HepG2 (cell line): ENCODE measurements at regions not wholly inside any gene's neighbourhood (a gene's known extent, or its start where the extent isn't known, plus 50 kb on each side); places are given as distances from the start of the nearest gene placed in this dataset.

Source experiments
- ATAC-seq: fragments of 200-7000 bp; cut with Tn5 transposase; 3 replicates; pipeline ENCODE4 v1.9.1; 2020; ENCODE audit warnings: mild to moderate bottlenecking, moderate library complexity
- BruUV-seq: library from RNA; stranded (reverse); fragments of 400-500 nt; replicated peaks from 2 replicates; lab custom pipeline; 2021; lab: Mats Ljungman, UMichigan
- CTCF ChIA-PET: fragments of 300-600 bp; formaldehyde crosslinking; extraction: SDS; loops from one replicate; lab custom pipeline; 2021; ENCODE audit warnings: low total read pairs, inconsistent platforms, low intra/inter-chr PET ratio; lab: Yijun Ruan, JAX
- POLR2A ChIA-PET: fragments of 350-600 bp; sonication (Branson Sonifier 250); formaldehyde crosslinking; loops from one replicate; lab custom pipeline; 2020; ENCODE audit warnings: antibody characterized with exemption, inconsistent platforms; lab: Yijun Ruan, JAX
- DNase-seq: peaks from one replicate; pipeline ENCODE4 v3.0.0-alpha.2; 2015; ENCODE audit warnings: low spot score
- FAIRE-seq: peaks from 3 replicates; lab custom pipeline; 2011; peaks lifted over from hg19 to GRCh38; lab: Jason Lieb, UNC
- H2AFZ ChIP-seq: one replicate; pipeline ENCODE4 v1.6.1; 2011; ENCODE audit warnings: low read length, inconsistent platforms
- H3K27ac ChIP-seq: fragments of 300-600 bp; 3 replicates; pipeline ENCODE4 v1.8.0; 2011; ENCODE audit warnings: mixed run types, mild to moderate bottlenecking, mixed read lengths, low read length, inconsistent platforms; ENCODE audit not compliant: insufficient read depth; ENCODE audit errors: extremely low read length
- H3K27me3 ChIP-seq, 2 experiments: fragments of 200-600 bp in 1 of 2; 2 replicates in 1 of 2; 3 replicates in 1 of 2; pipeline versions ENCODE4 v1.6.0 to v1.8.0; 2011; ENCODE audit warnings: low read length in 2 of 2, mild to moderate bottlenecking in 2 of 2, moderate library complexity in 2 of 2, inconsistent platforms in 1 of 2; ENCODE audit not compliant: insufficient read depth in 2 of 2, control insufficient read depth in 1 of 2
- H3K36me3 ChIP-seq, 2 experiments: fragments of 200-600 bp in 1 of 2; replicated peaks in 1 of 2; 2 replicates in 1 of 2; 3 replicates in 1 of 2; pipeline versions ENCODE4 v1.5.1 to v1.8.0; 2011; ENCODE audit warnings: low read length in 2 of 2, inconsistent platforms in 1 of 2; ENCODE audit not compliant: insufficient read depth in 2 of 2, control insufficient read depth in 1 of 2
- H3K4me1 ChIP-seq: 2 replicates; pipeline ENCODE4 v1.5.1; 2012; ENCODE audit warnings: low read length, inconsistent platforms; ENCODE audit not compliant: insufficient read depth
- H3K4me2 ChIP-seq: 2 replicates; pipeline ENCODE4 v1.6.0; 2011; ENCODE audit warnings: low read depth, low read length, inconsistent platforms
- H3K4me3 ChIP-seq, 3 experiments: fragments of 200-600 bp in 1 of 3; sonication (generic), shearing (Covaris generic) in 1 of 3; replicated peaks in 1 of 3; 2 replicates each; pipeline ENCODE4 v1.5.1; 2011 to 2016; ENCODE audit warnings: low read length in 3 of 3, inconsistent platforms in 2 of 3, low read depth in 2 of 3, mild to moderate bottlenecking in 2 of 3, control low read depth in 1 of 3, mixed read lengths in 1 of 3; ENCODE audit not compliant: insufficient read depth in 1 of 3
- H3K79me2 ChIP-seq: one replicate; pipeline ENCODE4 v1.6.1; 2011; ENCODE audit warnings: low read length, inconsistent platforms; ENCODE audit not compliant: insufficient read depth
- H3K9ac ChIP-seq: 2 replicates; pipeline ENCODE4 v1.6.0; 2011; ENCODE audit warnings: mild to moderate bottlenecking, low read depth, low read length, inconsistent platforms; ENCODE audit not compliant: insufficient read depth
- H3K9me3 ChIP-seq: 2 replicates; pipeline ENCODE4 v1.5.1; 2012; ENCODE audit warnings: mild to moderate bottlenecking, low read length
- H4K20me1 ChIP-seq: 2 replicates; pipeline ENCODE4 v1.6.0; 2011; ENCODE audit warnings: inconsistent platforms, mild to moderate bottlenecking, low read length, moderate library complexity; ENCODE audit not compliant: insufficient read depth
- ATF7-NPFF ChIP-seq: sonication (generic); formaldehyde crosslinking; IDR thresholded peaks from 2 replicates; pipeline ENCODE4 v1.8.1; 2023; ENCODE audit warnings: mild to moderate bottlenecking, low read depth, missing genetic modification reagents, moderate library complexity
- CHCHD3 ChIP-seq: sonication (generic); formaldehyde crosslinking; IDR thresholded peaks from 2 replicates; pipeline ENCODE4 v1.8.0; 2022; ENCODE audit warnings: mild to moderate bottlenecking, missing genetic modification reagents, moderate library complexity
- TAF15 ChIP-seq: fragments of 200-400 bp; formaldehyde crosslinking; IDR thresholded peaks from one replicate; pipeline ENCODE4 v1.6.1; 2018; ENCODE audit warnings: mild to moderate bottlenecking, low read depth, low read length; ENCODE audit not compliant: poor library complexity, severe bottlenecking
- ZIK1 ChIP-seq: sonication (generic); formaldehyde crosslinking; IDR thresholded peaks from 2 replicates; pipeline ENCODE4 v1.5.0; 2020; ENCODE audit warnings: mild to moderate bottlenecking, low read depth, missing genetic modification reagents, borderline replicate concordance
- ZKSCAN5 ChIP-seq: sonication (generic); formaldehyde crosslinking; IDR thresholded peaks from 2 replicates; pipeline ENCODE4 v1.5.1; 2020; ENCODE audit warnings: mild to moderate bottlenecking, missing genetic modification reagents
- ZNF343 ChIP-seq: sonication (generic); formaldehyde crosslinking; IDR thresholded peaks from 2 replicates; pipeline ENCODE4 v1.4.0; 2020; ENCODE audit warnings: mild to moderate bottlenecking, missing genetic modification reagents
- WGBS: methylation state at CpG from one replicate; pipeline ENCODE4 v1.1.6; 2017; ENCODE audit warnings: low lambda C conversion rate; 5-methylcytosine and 5-hydroxymethylcytosine counted together
- in situ Hi-C: cut with HindIII; loops from 2 replicates; pipeline ENCODE4 v1.10.0; 2017; ENCODE audit warnings: low pct_unique_long_range_greater_than_20kb; ENCODE audit not compliant: extremely low pct_ligation_motif_present
- intact Hi-C: fragments of 100-400 bp; cut with micrococcal nuclease; formaldehyde crosslinking; loops from one replicate; pipeline ENCODE4 v1.10.0; 2022; ENCODE audit not compliant: unreplicated experiment
- TF ChIP-seq, protein P1 (sequence below): sonication (generic); formaldehyde crosslinking; conservative IDR thresholded peaks from 2 replicates; pipeline ENCODE4 v1.4.0; 2020; ENCODE audit warnings: missing genetic modification reagents
- TF ChIP-seq, protein P2 (sequence below): IDR thresholded peaks from 2 replicates; pipeline ENCODE4 v1.6.1; 2018; ENCODE audit warnings: missing genetic modification reagents, mild to moderate bottlenecking, missing compliant biosample characterization

GRCh38 chr1:11387829-11388228, 91.1 kb upstream of the DISP3 start (continued):
- TF ChIP-seq, protein P1, sequence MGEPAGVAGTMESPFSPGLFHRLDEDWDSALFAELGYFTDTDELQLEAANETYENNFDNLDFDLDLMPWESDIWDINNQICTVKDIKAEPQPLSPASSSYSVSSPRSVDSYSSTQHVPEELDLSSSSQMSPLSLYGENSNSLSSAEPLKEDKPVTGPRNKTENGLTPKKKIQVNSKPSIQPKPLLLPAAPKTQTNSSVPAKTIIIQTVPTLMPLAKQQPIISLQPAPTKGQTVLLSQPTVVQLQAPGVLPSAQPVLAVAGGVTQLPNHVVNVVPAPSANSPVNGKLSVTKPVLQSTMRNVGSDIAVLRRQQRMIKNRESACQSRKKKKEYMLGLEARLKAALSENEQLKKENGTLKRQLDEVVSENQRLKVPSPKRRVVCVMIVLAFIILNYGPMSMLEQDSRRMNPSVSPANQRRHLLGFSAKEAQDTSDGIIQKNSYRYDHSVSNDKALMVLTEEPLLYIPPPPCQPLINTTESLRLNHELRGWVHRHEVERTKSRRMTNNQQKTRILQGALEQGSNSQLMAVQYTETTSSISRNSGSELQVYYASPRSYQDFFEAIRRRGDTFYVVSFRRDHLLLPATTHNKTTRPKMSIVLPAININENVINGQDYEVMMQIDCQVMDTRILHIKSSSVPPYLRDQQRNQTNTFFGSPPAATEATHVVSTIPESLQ (CRISPR knock-in tag), result no peak

- ChIA-PET POLR2A (no interaction called here), CTCF (no interaction called here)
- DNase-seq (no peak), FAIRE-seq (no peak), ATAC-seq (no peak)
- intact Hi-C loops (no loop called here), in situ Hi-C loops (no loop called here)
- Histone ChIP-seq H3K36me3 (no peaks in the 10 kb centered on the region), H3K27me3 (peaks cover 2 to 63% of the 10 kb centered on the region in 2 experiments; a peak in 3 of 5 replicates), H3K4me1 (peaks cover 10% of the 10 kb centered on the region; the same call in 1 of the 2 replicates), H3K9ac (no peak overlapping the region), H3K27ac (no peak overlapping the region), H2AFZ (no peak overlapping the region), H3K4me3 (no peak overlapping the region), H3K9me3 (no peaks in the 10 kb centered on the region), H3K4me2 (no peak overlapping the region), H3K79me2 (no peaks in the 10 kb centered on the region), H4K20me1 (no peaks in the 10 kb centered on the region; the same call in 1 of the 2 replicates)
- no TSS peak for BruUV-seq
- 3% methylated on average over 5 of the region's 9 CpGs for WGBS
- TF ChIP-seq ZKSCAN5 (CRISPR knock-in tag) (no peak), CHCHD3 (CRISPR knock-in tag) (no peak), ZNF343 (no peak), ATF7-NPFF (CRISPR knock-in tag) (no peak), ZIK1 (CRISPR knock-in tag) (no peak), TAF15 (no peak)
- TF ChIP-seq, protein P2, sequence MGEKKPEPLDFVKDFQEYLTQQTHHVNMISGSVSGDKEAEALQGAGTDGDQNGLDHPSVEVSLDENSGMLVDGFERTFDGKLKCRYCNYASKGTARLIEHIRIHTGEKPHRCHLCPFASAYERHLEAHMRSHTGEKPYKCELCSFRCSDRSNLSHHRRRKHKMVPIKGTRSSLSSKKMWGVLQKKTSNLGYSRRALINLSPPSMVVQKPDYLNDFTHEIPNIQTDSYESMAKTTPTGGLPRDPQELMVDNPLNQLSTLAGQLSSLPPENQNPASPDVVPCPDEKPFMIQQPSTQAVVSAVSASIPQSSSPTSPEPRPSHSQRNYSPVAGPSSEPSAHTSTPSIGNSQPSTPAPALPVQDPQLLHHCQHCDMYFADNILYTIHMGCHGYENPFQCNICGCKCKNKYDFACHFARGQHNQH, result no peak
These were observed 90.3 kb upstream of the DISP3 start for GRCh38 chr1:11388617-11389016.
